ENCODE measurements at regions not wholly inside any gene's neighbourhood (a gene's known extent, or its start where the extent isn't known, plus 50 kb on each side); places are given as distances from the start of the nearest gene placed in this dataset.

GRCh38 chr6:92047152-92047850 lies 1372.1 kb downstream of the EPHA7 start:
- no peak for DNase-seq (ENCODE audit: low spot score)

GRCh38 chr6:92044312-92044711 lies 1375.0 kb downstream of the EPHA7 start:
- no peak for DNase-seq (ENCODE audit: low spot score)

GRCh38 chr6:92043777-92044176 lies 1375.6 kb downstream of the EPHA7 start:
- no peak for DNase-seq (ENCODE audit: low spot score)

- DNase-seq (ENCODE audit: low spot score), result no peak
Observed at GRCh38 chr6:92026878-92027277, 1392.5 kb downstream of the EPHA7 start.

GRCh38 chr6:92024881-92025280 lies 1394.5 kb downstream of the EPHA7 start:
- DNase-seq (ENCODE audit: low spot score), result no peak

- DNase-seq (ENCODE audit: low spot score), result no peak
Observed at GRCh38 chr6:92024110-92024509, 1395.2 kb downstream of the EPHA7 start.

GRCh38 chr6:92023410-92023966 lies 1395.9 kb downstream of the EPHA7 start:
- DNase-seq (ENCODE audit: low spot score), result no peak

GRCh38 chr6:92011681-92012245 lies 1407.6 kb downstream of the EPHA7 start:
- DNase-seq (ENCODE audit: low spot score), result no peak

- DNase-seq (ENCODE audit: low spot score), result no peak
Observed at GRCh38 chr6:92008757-92009502, 1410.4 kb downstream of the EPHA7 start.

- DNase-seq (ENCODE audit: low spot score), result no peak
Observed at GRCh38 chr6:92000112-92000511, 1413.2 kb upstream of the MAP3K7 start.

- no peak for DNase-seq (ENCODE audit: low spot score)
Observed at GRCh38 chr6:91994787-91995186, 1407.9 kb upstream of the MAP3K7 start.

GRCh38 chr6:91982559-91982958 lies 1395.7 kb upstream of the MAP3K7 start:
- DNase-seq (ENCODE audit: low spot score), result no peak

- no peak for DNase-seq (ENCODE audit: low spot score)
Observed at GRCh38 chr6:91976797-91977196, 1389.9 kb upstream of the MAP3K7 start.

GRCh38 chr6:91970700-91971099 lies 1383.8 kb upstream of the MAP3K7 start:
- no peak for DNase-seq (ENCODE audit: low spot score)

GRCh38 chr6:91965872-91966271 lies 1379.0 kb upstream of the MAP3K7 start:
- DNase-seq (ENCODE audit: low spot score), result no peak

- no peak for DNase-seq (ENCODE audit: low spot score)
Observed at GRCh38 chr6:91961671-91962070, 1374.8 kb upstream of the MAP3K7 start.

GRCh38 chr6:91961236-91961635 lies 1374.4 kb upstream of the MAP3K7 start:
- no peak for DNase-seq (ENCODE audit: low spot score)

- no peak for DNase-seq (ENCODE audit: low spot score)
Observed at GRCh38 chr6:91941838-91942237, 1355.0 kb upstream of the MAP3K7 start.

GRCh38 chr6:91940801-91941200 lies 1353.9 kb upstream of the MAP3K7 start:
- DNase-seq (ENCODE audit: low spot score), result no peak

- DNase-seq (ENCODE audit: low spot score), result no peak
Observed at GRCh38 chr6:91926827-91927226, 1340.0 kb upstream of the MAP3K7 start.

GRCh38 chr6:91926361-91926760 lies 1339.5 kb upstream of the MAP3K7 start:
- DNase-seq (ENCODE audit: low spot score), result no peak

- no peak for DNase-seq (ENCODE audit: low spot score)
Observed at GRCh38 chr6:91911945-91912344, 1325.1 kb upstream of the MAP3K7 start.

- no peak for DNase-seq (ENCODE audit: low spot score)
Observed at GRCh38 chr6:91904586-91905164, 1317.8 kb upstream of the MAP3K7 start.
